C4-2B (cell line): ENCODE measurements at regions not wholly inside any gene's neighbourhood (a gene's known extent, or its start where the extent isn't known, plus 50 kb on each side); places are given as distances from the start of the nearest gene placed in this dataset.

Experiments
- H3K27ac ChIP-seq: fragments of 450-650 bp; 2 replicates; pipeline ENCODE4 v1.5.1; 2017
- ZFX ChIP-seq: fragments of 450-650 bp; IDR thresholded peaks from 2 replicates; pipeline ENCODE4 v1.6.1; 2017
- TF ChIP-seq, protein P1 (sequence below): fragments of 450-650 bp; conservative IDR thresholded peaks from 2 replicates; pipeline ENCODE4 v1.5.1; 2017; ENCODE audit warnings: mild to moderate bottlenecking

- TF ChIP-seq, protein P1, sequence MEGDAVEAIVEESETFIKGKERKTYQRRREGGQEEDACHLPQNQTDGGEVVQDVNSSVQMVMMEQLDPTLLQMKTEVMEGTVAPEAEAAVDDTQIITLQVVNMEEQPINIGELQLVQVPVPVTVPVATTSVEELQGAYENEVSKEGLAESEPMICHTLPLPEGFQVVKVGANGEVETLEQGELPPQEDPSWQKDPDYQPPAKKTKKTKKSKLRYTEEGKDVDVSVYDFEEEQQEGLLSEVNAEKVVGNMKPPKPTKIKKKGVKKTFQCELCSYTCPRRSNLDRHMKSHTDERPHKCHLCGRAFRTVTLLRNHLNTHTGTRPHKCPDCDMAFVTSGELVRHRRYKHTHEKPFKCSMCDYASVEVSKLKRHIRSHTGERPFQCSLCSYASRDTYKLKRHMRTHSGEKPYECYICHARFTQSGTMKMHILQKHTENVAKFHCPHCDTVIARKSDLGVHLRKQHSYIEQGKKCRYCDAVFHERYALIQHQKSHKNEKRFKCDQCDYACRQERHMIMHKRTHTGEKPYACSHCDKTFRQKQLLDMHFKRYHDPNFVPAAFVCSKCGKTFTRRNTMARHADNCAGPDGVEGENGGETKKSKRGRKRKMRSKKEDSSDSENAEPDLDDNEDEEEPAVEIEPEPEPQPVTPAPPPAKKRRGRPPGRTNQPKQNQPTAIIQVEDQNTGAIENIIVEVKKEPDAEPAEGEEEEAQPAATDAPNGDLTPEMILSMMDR, result no peak
- no peak for TF ChIP-seq ZFX
- H3K27ac ChIP-seq, result no peak overlapping the region
These were observed 141.8 kb upstream of the CPXCR1 start for GRCh38 chrX:88605222-88605583.

- TF ChIP-seq, protein P1, result no peak
- no peak for TF ChIP-seq ZFX
These were observed 134.1 kb upstream of the CPXCR1 start for GRCh38 chrX:88612870-88613329.

DNA sequence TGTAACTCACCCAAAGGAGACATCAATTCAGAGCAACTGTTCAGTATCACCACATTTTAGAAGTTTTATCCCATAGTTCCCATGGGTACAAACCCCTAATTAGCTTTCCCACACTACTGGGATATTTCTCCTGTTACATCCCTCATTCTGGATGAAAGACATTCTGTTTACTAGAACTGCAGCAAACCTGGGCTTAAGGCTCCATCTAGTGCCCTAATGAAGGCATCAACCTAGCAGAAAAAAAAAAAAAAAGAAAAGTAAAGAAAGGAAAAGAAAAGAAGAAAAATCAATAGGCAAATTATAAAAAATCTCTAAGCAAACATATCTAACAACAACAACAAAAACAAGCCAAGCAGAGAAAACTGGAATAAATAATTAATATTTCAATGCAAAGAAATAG lies 133.7 kb upstream of the CPXCR1 start:
- H3K27ac ChIP-seq, result no peak overlapping the region
- no peak for TF ChIP-seq ZFX
- TF ChIP-seq, protein P1, result peak; percentile 59

More at GRCh38 chrX:88612870-88613329, 134.1 kb upstream of the CPXCR1 start:
- H3K27ac ChIP-seq, result no peak overlapping the region

- H3K27ac ChIP-seq, result no peak overlapping the region
- TF ChIP-seq, protein P1, result no peak
- TF ChIP-seq ZFX, result no peak
These were observed 125.7 kb upstream of the CPXCR1 start for GRCh38 chrX:88621278-88621677.

DNA sequence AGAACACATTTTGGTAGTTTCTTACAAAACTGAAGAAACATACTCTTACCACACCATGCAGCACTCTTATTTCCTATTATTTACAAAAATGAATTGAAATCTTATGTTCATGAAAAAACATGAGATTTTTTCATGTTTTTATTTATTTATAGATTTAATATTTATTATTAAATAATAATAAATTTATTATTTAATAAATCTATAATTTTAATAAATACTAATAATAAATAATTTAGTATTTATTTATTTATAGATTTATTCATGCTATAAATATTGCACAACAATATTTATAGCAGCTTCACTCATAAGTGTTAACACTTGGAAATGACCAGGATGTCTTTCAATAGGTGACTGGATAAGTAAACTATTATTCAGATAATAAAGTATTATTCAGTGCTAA lies 91.6 kb upstream of the CPXCR1 start:
- no peak overlapping the region for H3K27ac ChIP-seq
- TF ChIP-seq, protein P1, result no peak
- no peak for TF ChIP-seq ZFX

DNA sequence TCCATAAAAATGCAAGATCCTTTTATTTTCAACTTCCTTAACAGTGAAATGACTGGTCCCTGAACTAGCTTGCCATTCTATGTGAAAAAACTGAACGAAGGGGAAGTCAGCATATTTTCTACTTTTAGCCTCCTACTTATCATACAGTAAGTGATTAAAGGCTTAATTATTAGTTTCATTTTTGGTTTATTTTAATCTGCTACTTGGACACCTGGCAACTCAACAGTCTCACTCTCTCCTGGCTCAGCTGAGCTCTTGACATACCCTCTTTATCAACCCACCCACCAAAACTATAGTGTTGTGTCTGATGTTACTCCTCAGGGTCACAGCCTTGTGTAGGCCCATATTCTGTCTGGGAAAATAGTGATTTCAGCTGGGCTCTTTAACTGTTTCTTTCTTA lies 86.2 kb upstream of the CPXCR1 start:
- no peak for TF ChIP-seq ZFX
- H3K27ac ChIP-seq, result no peak overlapping the region

DNA sequence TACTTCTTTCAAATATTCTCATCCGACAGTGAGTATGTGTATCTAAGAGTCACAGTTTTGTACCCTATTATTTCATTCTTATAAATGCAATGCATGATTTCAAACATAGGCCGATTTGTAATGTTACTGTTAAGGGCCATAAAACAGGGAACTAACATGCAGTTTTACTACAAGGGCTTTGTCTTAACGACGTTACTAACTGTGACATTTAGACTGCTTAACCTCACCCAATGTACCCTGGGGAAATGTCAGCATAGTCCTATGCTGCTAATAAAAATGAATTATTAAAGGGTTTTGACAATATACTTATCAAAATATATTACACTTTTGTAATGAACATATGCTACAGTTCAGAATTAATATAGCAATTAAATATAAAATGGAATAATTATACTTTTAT lies 74.8 kb upstream of the CPXCR1 start:
- TF ChIP-seq, protein P1, result no peak
- no peak for TF ChIP-seq ZFX
- H3K27ac ChIP-seq, result no peak overlapping the region
